ENCODE measurements at regions not wholly inside any gene's neighbourhood (a gene's known extent, or its start where the extent isn't known, plus 50 kb on each side); places are given as distances from the start of the nearest gene placed in this dataset.
"Not testable (repeated sequence)": the region's sequence is repeated elsewhere in the genome, so short reads cannot be mapped to it uniquely, and the experiment has no call there.

DNA sequence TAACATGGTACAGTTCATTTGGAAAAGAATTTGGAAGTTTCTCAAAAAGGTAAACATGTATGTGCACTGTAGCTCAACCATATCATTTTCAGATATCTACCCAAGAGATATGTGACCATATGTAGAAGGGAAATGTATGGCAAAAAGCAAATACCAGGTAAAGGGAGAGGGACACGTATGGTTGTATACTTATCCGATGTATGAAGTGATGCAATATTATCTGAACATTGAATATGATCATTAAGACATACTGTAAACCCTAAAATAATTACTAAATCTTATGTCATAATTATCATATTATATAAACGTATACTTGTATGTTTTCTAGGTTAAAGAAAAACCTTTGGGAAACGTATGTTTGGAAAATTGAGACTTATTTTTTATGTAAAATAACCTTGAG is 367.5 kb upstream of the KCND2 start:
- Mint-ChIP-seq H3K27me3 (ENCODE audit: low read depth) (no peaks in the 10 kb centered on the region), H3K4me3 (ENCODE audit: low read depth) (no peak overlapping the region), H3K4me1 (ENCODE audit: low read depth) (no peaks in the 10 kb centered on the region), H3K36me3 (ENCODE audit: low read depth) (no peaks in the 10 kb centered on the region), H3K27ac (no peak overlapping the region), H3K9me3 (peaks cover 21% of the 10 kb centered on the region)
- DNase-seq (ENCODE audit: low spot score): no peak
- intact Hi-C loops (cut with micrococcal nuclease): no loop called here

DNA sequence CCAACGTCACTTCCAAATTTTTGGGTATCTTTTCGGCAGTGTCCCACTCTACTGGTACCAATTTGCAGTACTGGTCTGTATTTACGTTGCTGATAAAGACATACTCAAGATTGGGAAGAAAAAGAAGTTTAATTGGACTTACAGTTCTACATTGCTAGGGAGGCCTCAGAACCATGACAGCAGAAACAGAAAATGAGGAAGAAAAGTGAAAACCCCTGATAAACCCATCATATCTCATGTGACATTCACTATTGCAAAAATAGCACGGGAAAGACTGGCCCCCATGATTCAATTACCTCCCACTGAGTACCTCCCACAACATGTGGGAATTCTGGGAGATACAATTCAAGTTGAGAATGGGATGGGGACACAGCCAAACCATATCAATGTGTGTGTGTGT is 364.0 kb upstream of the KCND2 start:
- H3K9me3 Mint-ChIP-seq: peaks cover 22% of the 10 kb centered on the region
- no peak overlapping the region for H3K4me3 Mint-ChIP-seq (ENCODE audit: low read depth)
- no peak for DNase-seq (ENCODE audit: low spot score)
- H3K27me3 Mint-ChIP-seq (ENCODE audit: low read depth): no peaks in the 10 kb centered on the region
- H3K27ac Mint-ChIP-seq: no peak overlapping the region
- H3K4me1 Mint-ChIP-seq (ENCODE audit: low read depth): no peaks in the 10 kb centered on the region
- H3K36me3 Mint-ChIP-seq (ENCODE audit: low read depth): no peaks in the 10 kb centered on the region
- intact Hi-C loops (cut with micrococcal nuclease): no loop called here

DNA sequence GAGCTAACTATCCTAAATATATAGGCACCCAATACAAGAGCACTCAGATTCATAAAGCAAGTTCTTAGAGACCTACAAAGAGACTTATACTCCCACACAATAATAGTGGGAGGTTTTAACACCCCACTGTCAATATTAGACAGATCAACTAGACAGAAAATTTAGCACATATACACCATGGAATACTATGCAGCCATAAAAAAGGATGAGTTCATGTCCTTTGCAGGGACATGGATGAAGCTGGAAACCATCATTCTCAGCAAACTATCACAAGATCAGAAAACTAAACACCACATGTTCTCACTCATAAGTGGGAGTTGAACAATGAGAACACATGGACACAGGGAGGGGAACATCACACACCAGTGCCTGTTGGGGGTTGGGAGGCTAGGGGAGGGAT is 358.9 kb upstream of the KCND2 start:
- H3K9me3 Mint-ChIP-seq: peaks cover 13% of the 10 kb centered on the region
- H3K4me3 Mint-ChIP-seq (ENCODE audit: low read depth); H3K36me3 Mint-ChIP-seq (ENCODE audit: low read depth); intact Hi-C loops (cut with micrococcal nuclease); H3K4me1 Mint-ChIP-seq (ENCODE audit: low read depth); H3K27me3 Mint-ChIP-seq (ENCODE audit: low read depth); H3K27ac Mint-ChIP-seq; DNase-seq (ENCODE audit: low spot score): not testable (repeated sequence)

DNA sequence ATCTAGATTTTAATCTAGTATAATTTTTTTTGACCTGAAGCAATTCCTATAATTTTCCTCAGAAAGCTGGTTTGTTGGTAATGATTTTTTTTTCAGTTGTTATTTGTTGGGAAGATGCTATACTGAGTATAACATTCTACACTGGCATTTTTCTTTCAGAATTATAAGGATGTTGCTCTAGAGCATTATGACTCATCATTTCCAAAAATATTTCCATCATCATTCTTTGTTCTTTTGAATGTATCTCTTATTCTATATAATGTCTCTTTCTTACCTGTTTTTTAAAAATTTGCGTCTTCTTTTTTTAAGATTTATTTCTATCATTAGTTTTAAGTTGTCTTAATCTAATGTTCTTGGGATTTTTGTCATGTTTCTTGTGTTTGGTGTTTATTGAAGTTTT is 356.5 kb upstream of the KCND2 start:
- no peak for DNase-seq (ENCODE audit: low spot score)
- Mint-ChIP-seq H3K9me3 (peaks cover 11% of the 10 kb centered on the region), H3K27me3 (ENCODE audit: low read depth) (no peaks in the 10 kb centered on the region), H3K4me1 (ENCODE audit: low read depth) (no peaks in the 10 kb centered on the region), H3K4me3 (ENCODE audit: low read depth) (no peak overlapping the region), H3K27ac (no peak overlapping the region), H3K36me3 (ENCODE audit: low read depth) (no peaks in the 10 kb centered on the region)
- intact Hi-C loops (cut with micrococcal nuclease): no loop called here

DNA sequence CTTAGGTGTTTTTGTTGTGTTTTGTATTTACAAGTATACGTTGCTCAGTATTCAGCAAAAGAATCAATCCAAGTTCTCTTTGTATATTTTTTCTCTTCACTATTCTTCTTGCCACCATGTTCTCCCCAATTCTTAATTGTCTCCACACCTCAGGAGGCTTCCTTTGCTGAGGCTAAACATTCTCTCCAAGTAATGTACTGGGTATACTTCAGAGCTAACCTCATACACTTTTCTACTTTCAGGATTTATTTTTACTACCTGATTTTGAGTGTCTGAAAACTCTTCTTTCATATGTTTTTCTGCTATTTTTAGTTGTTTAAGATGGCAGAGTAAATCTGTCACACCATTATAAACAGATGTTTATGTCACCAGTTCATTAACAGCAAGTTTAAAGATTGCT is 354.8 kb upstream of the KCND2 start:
- Mint-ChIP-seq H3K27me3 (ENCODE audit: low read depth) (no peaks in the 10 kb centered on the region), H3K4me1 (ENCODE audit: low read depth) (no peaks in the 10 kb centered on the region), H3K9me3 (peaks cover 11% of the 10 kb centered on the region), H3K36me3 (ENCODE audit: low read depth) (no peaks in the 10 kb centered on the region), H3K27ac (no peak overlapping the region), H3K4me3 (ENCODE audit: low read depth) (no peak overlapping the region)
- intact Hi-C loops (cut with micrococcal nuclease): no loop called here
- no peak for DNase-seq (ENCODE audit: low spot score)

DNA sequence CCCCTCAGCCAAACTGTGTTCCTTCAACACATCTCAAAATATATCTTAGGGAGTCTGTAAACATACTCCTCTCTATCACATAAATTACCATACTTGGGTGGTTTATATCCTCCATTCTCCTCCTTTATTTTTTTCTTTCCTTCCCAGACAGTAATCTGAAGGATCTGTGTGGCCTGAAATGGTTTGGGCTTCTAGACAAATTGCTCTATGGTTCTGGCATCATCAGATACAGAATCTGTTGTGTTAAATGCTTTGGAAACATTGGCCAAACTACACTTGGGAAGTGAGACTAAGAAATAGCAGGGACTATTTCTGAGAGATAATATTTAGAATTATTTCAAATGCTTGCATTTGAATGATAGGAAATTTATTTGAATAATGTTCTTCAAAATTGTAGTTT is 353.0 kb upstream of the KCND2 start:
- Mint-ChIP-seq H3K36me3 (ENCODE audit: low read depth) (no peaks in the 10 kb centered on the region), H3K27ac (no peak overlapping the region), H3K4me1 (ENCODE audit: low read depth) (no peaks in the 10 kb centered on the region), H3K4me3 (ENCODE audit: low read depth) (no peak overlapping the region), H3K9me3 (peaks cover 6% of the 10 kb centered on the region), H3K27me3 (ENCODE audit: low read depth) (no peaks in the 10 kb centered on the region)
- intact Hi-C loops (cut with micrococcal nuclease): no loop called here
- DNase-seq (ENCODE audit: low spot score): no peak

DNA sequence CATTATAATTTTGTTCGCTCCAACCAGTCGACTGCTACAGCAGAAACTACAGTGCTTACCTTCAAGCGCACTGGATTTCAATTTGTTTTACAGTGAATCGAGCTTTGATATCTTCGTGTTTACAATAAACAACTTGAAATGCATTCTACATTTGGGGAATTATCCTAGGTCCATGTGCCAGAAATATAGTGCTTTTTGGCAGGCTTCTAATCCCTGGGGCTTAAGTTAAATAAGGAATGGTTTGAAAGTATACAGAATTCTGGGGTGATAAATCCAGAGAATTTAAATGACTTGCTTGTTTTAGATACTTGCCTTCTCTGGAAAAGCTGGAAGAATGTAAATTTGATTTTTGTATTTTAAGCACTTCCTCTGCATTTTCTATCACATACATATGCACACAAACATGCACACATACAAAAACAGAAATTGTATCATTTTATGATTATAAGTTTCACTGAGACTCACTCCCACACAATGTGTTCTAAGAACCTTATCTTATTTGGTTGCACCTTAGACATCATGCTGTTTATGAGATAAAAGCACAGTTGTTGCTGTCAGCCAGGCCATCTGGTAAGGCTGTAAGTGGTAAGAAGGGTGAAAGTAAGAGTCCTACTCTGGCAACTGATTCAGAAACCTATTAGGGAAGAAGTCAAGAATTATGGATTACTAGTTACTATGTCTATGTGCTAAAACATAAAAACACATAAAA is 347.2 kb upstream of the KCND2 start:
- H3K36me3 Mint-ChIP-seq (ENCODE audit: low read depth): no peaks in the 10 kb centered on the region
- no peak overlapping the region for H3K27ac Mint-ChIP-seq
- intact Hi-C loops (cut with micrococcal nuclease): no loop called here
- H3K9me3 Mint-ChIP-seq: peaks cover 12% of the 10 kb centered on the region
- no peaks in the 10 kb centered on the region for H3K4me1 Mint-ChIP-seq (ENCODE audit: low read depth)
- no peak overlapping the region for H3K4me3 Mint-ChIP-seq (ENCODE audit: low read depth)
- no peak for DNase-seq (ENCODE audit: low spot score)
- H3K27me3 Mint-ChIP-seq (ENCODE audit: low read depth): no peaks in the 10 kb centered on the region

DNA sequence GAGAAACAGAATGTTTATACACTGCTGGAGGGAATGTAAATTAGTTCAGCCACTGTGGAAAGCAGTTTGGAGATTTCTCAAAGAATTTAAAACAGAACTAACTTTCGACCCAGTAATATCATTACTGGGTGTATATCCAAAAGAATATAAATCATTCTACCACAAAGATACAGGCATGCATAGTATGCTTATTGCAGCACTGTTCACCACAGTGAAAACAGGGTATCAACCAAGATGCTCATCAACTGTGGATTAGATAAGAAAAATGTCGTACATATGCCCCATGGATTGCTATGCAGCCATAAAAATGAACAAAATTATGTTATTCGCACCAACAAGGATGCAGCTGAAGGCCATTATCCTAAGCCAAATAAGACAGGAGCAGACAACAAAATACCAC is 343.1 kb upstream of the KCND2 start:
- intact Hi-C loops (cut with micrococcal nuclease): loop anchor here (10.0 kb wide), 1 partner anchor 795 kb away; no protein-coding TSS in a partner anchor
- no peak overlapping the region for H3K27ac Mint-ChIP-seq
- H3K9me3 Mint-ChIP-seq: peaks cover 12% of the 10 kb centered on the region
- DNase-seq (ENCODE audit: low spot score): no peak
- no peaks in the 10 kb centered on the region for H3K36me3 Mint-ChIP-seq (ENCODE audit: low read depth)
- H3K27me3 Mint-ChIP-seq (ENCODE audit: low read depth): no peaks in the 10 kb centered on the region
- no peak overlapping the region for H3K4me3 Mint-ChIP-seq (ENCODE audit: low read depth)
- no peaks in the 10 kb centered on the region for H3K4me1 Mint-ChIP-seq (ENCODE audit: low read depth)

DNA sequence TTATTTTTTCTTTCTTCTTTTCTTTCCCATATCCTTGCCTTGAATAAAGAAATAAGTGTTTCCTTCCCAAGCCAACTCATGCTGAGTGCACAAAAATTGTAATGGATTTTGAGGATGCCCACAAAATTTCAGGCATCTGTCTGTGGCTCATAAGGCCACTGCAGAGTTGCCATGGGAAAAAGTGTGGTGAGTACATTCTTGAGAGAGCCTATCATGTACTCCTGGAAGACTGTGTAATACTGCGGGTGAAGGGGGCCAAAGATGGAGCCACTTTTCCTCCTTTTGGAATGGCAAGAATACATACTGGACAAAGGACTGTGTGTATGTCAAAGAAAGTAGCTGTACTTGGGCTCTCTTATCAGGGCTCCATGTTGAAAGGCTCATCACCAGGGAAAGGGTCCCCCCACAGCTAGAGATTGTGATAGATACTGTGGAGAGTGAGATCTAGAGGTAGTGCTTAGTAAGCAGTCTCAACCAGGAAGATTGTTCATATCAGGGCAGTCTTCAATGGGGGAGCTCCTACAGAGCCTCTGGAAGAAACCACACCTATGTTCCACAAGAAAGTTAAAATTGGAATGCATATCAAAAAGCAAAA is 341.6 kb upstream of the KCND2 start:
- no peaks in the 10 kb centered on the region for H3K36me3 Mint-ChIP-seq (ENCODE audit: low read depth)
- H3K4me3 Mint-ChIP-seq (ENCODE audit: low read depth): no peak overlapping the region
- no peak overlapping the region for H3K27ac Mint-ChIP-seq
- H3K27me3 Mint-ChIP-seq (ENCODE audit: low read depth): no peaks in the 10 kb centered on the region
- no peak for DNase-seq (ENCODE audit: low spot score)
- intact Hi-C loops (cut with micrococcal nuclease): loop anchor here (10.0 kb wide), 1 partner anchor 793 kb away; no protein-coding TSS in a partner anchor
- peaks cover 6% of the 10 kb centered on the region for H3K9me3 Mint-ChIP-seq
- H3K4me1 Mint-ChIP-seq (ENCODE audit: low read depth): no peaks in the 10 kb centered on the region

DNA sequence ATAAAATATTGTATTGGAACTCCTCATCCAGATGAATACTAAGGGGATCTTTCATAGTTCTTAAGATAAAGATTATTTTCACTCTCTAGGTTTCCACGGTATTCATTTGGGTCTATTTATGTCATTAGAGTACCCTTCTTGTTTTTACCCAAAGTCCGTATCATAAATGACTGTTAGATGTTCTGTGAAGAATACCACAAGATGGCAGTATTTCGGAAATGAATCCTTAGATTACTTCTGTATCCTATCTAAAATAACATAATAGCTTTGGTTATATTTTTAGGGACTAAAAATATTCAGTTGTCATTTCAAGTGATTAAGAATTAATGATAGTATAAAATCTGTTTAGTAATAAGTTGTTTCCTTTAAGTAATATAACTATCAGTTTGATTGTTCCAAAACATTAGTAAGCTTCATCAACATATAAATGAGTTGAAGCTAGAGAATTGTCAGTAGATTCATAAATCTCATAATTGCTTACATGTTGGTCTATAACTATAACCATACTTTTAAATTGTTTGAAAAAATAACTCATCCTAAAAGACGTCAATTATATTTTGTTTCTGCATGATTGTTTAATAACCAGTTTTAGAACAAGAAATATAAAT is 337.5 kb upstream of the KCND2 start:
- no peaks in the 10 kb centered on the region for H3K36me3 Mint-ChIP-seq (ENCODE audit: low read depth)
- no peak overlapping the region for H3K27ac Mint-ChIP-seq
- no peak overlapping the region for H3K4me3 Mint-ChIP-seq (ENCODE audit: low read depth)
- no peaks in the 10 kb centered on the region for H3K4me1 Mint-ChIP-seq (ENCODE audit: low read depth)
- H3K27me3 Mint-ChIP-seq (ENCODE audit: low read depth): no peaks in the 10 kb centered on the region
- H3K9me3 Mint-ChIP-seq: no peaks in the 10 kb centered on the region
- DNase-seq (ENCODE audit: low spot score): no peak
- intact Hi-C loops (cut with micrococcal nuclease): loop anchor here (10.0 kb wide), 1 partner anchor 789 kb away; no protein-coding TSS in a partner anchor

DNA sequence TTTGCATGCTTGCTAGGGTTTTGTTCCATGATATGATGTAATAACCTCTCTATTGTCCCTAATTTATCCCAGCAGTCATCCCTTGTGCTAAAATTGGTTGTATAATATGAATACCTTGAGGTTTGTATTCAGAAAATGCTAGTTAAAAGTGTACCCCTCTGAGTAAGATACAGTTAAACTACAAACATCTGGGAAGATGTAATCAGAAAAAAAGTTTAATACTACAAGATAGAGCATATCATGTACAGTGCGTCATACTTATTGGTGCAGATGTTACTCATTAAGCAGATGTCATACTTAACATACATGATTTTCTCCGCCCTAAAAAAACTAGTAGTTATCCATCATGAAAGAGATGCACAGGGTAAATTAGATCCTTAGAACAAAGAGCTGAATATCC is 336.1 kb upstream of the KCND2 start:
- H3K4me3 Mint-ChIP-seq (ENCODE audit: low read depth): no peak overlapping the region

DNA sequence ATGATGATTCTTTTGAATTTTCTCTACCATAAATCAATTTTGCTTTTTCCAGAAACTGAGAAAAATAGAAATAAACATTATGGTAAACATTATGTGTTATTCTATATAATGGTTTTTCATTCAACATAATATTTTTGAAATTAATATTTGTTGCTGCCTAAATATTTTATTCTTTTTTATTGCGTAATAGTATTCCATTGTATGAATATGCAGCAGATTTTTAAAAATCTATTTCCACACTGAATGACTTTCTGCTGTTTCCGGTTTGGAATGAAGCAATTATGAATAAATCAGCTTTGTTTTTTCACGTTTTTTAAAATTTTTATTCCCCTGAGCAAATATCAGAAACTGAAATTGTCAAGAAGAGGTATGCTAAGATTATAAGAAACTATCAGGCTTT is 335.2 kb upstream of the KCND2 start:
- H3K27ac Mint-ChIP-seq: no peak overlapping the region
- H3K4me3 Mint-ChIP-seq (ENCODE audit: low read depth): no peak overlapping the region
- intact Hi-C loops (cut with micrococcal nuclease): loop anchor here (10.0 kb wide), 1 partner anchor 787 kb away; no protein-coding TSS in a partner anchor
- H3K9me3 Mint-ChIP-seq: no peaks in the 10 kb centered on the region
- no peaks in the 10 kb centered on the region for H3K27me3 Mint-ChIP-seq (ENCODE audit: low read depth)
- H3K4me1 Mint-ChIP-seq (ENCODE audit: low read depth): no peaks in the 10 kb centered on the region
- DNase-seq (ENCODE audit: low spot score): no peak
- no peaks in the 10 kb centered on the region for H3K36me3 Mint-ChIP-seq (ENCODE audit: low read depth)

More for the DNA sequence above, 336.1 kb upstream of the KCND2 start:
- intact Hi-C loops (cut with micrococcal nuclease): loop anchor here (10.0 kb wide), 1 partner anchor 788 kb away; no protein-coding TSS in a partner anchor
- Mint-ChIP-seq H3K36me3 (ENCODE audit: low read depth) (no peaks in the 10 kb centered on the region), H3K27me3 (ENCODE audit: low read depth) (no peaks in the 10 kb centered on the region), H3K4me1 (ENCODE audit: low read depth) (no peaks in the 10 kb centered on the region), H3K9me3 (no peaks in the 10 kb centered on the region), H3K27ac (no peak overlapping the region)
- no peak for DNase-seq (ENCODE audit: low spot score)

DNA sequence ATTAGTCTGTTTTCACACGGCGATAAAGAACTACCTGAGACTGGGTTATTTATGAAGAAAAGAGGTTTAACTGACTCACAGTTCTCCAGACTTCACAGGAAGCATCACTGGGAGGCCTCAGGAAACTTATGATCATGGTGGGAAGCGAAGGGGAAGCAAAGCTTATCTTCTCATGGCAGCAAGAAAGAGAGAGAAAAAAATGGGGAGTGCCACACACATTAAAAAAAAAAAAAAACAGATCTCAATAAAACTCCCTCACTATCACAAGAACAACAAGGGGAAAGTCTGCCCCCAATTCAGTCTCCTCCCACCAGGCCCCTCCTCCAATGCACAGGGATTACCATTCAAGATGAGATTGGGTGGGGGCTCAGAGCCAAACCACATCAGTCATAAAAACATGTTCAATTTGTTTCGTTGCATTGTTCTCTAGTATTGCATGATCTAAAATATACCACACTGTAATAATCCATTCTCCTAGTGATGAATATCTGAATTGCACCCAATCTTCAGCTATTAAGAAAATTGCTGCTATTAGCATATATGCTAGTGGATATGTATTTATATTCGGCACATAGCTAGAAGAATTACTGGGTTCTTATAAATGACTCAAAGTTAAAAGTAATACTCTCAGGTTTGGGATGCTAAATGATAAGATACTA is 328.9 kb upstream of the KCND2 start:
- no peaks in the 10 kb centered on the region for H3K4me1 Mint-ChIP-seq (ENCODE audit: low read depth)
- H3K27me3 Mint-ChIP-seq (ENCODE audit: low read depth): no peaks in the 10 kb centered on the region
- no peak overlapping the region for H3K4me3 Mint-ChIP-seq (ENCODE audit: low read depth)
- no peak overlapping the region for H3K27ac Mint-ChIP-seq
- no peak for DNase-seq (ENCODE audit: low spot score)
- intact Hi-C loops (cut with micrococcal nuclease): no loop called here
- H3K36me3 Mint-ChIP-seq (ENCODE audit: low read depth): no peaks in the 10 kb centered on the region
- H3K9me3 Mint-ChIP-seq: no peaks in the 10 kb centered on the region
